ENCODE measurements at regions not wholly inside any gene's neighbourhood (a gene's known extent, or its start where the extent isn't known, plus 50 kb on each side); places are given as distances from the start of the nearest gene placed in this dataset.
A peak's percentile ranks its signal among the peaks of the same experiment; 100 is the strongest.

DNA sequence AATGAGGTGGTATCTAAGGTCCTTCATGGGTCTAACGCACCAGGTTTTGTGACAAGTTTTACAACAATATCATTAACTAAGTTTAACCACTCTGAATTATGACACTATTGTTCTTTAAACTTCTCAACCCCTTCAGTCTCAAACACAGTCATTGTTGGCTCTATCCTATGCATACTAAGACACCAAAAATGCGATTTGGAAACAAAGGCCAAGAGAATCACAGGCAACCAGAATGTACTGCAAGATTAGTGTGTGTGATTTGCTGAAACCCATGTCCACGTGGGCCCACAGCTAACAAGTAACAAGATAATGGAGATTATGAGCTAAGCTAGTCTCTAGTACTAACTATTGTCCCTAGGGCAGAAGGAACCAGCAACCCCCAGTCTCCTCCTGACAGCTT is 142.2 kb upstream of the RANBP3L start:
- no peak overlapping the region for H3K27ac ChIP-seq
- WGBS, 2 donors = 86 to 91% methylated on average over 3 of the region's 3 CpGs
- no peaks in the 10 kb centered on the region for H3K9me3 ChIP-seq
- H3K4me1 ChIP-seq = no peaks in the 10 kb centered on the region
- H3K27me3 ChIP-seq = no peaks in the 10 kb centered on the region
- TF ChIP-seq CTCF (IDR thresholded peaks at IDR 0.05) (no peak), POLR2A (IDR thresholded peaks at IDR 0.05) (no peak)
- no peaks in the 10 kb centered on the region for H3K36me3 ChIP-seq (ENCODE audit: low read depth, missing control alignments)
- intact Hi-C loops (cut with DNase I; ENCODE audit: low total_unique reads) = no loop called here
- DNase-seq = no peak
- no peak overlapping the region for H3K4me3 ChIP-seq

DNA sequence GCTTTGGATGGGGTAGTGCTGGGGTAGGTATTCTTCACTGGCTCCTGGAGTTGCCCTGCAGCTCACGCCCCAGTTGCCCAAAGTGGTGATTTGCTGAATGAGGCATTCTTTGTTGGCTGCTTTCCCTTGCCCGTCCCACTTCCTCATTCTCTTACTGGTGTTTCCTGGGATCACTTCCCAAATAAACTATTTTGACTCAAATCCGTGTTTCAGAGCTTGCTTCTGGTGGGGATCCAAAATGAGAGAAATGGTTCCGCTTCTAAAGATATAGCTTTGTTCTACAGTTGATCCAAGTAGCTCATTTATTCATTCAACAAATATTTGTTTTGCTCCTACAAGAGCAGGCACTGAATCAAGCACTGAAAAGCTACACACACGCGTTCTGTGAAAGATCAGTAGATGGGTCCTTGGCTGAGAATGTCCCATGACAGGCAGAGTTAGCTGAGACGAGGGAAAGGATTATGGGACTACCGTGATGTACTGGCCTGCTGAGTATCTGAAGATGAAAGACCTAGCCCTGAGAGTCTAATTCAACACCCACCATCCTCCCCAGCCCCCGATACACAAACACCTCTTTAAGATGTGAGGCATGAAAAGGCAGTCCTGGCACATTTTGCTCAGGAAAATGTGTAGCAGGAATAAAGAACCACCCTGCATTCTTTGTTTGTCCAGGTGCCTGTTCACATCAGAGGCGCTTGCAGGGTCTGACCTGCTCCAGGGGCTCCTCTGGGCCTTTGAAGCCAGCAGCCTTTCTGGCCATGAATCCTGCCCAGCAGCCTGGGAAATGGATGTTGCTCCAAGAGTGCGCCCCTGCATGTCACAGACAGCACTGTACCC is 143.1 kb upstream of the RANBP3L start:
- Histone ChIP-seq H3K36me3 (ENCODE audit: low read depth, missing control alignments) (no peaks in the 10 kb centered on the region), H3K27me3 (no peaks in the 10 kb centered on the region), H3K4me1 (no peaks in the 10 kb centered on the region), H3K4me3 (no peak overlapping the region), H3K9me3 (no peaks in the 10 kb centered on the region), H3K27ac (no peak overlapping the region)
- 74 to 82% methylated on average over 9 to 11 of the region's 11 CpGs for WGBS, 2 donors
- intact Hi-C loops (cut with DNase I; ENCODE audit: low total_unique reads) = no loop called here
- no peak for TF ChIP-seq CTCF (IDR thresholded peaks at IDR 0.05)
- no peak for TF ChIP-seq POLR2A (IDR thresholded peaks at IDR 0.05)
- peak; percentile 25 for DNase-seq

- Histone ChIP-seq H3K36me3 (ENCODE audit: low read depth, missing control alignments) (no peaks in the 10 kb centered on the region), H3K27ac (no peak overlapping the region), H3K4me1 (no peaks in the 10 kb centered on the region), H3K27me3 (no peaks in the 10 kb centered on the region), H3K9me3 (no peaks in the 10 kb centered on the region), H3K4me3 (no peak overlapping the region)
- DNase-seq = no peak
- no peak for TF ChIP-seq CTCF (IDR thresholded peaks at IDR 0.05)
- no peak for TF ChIP-seq POLR2A (IDR thresholded peaks at IDR 0.05)
- intact Hi-C loops (cut with DNase I; ENCODE audit: low total_unique reads) = no loop called here
- 89 to 95% methylated on average over 2 of the region's 2 CpGs for WGBS, 2 donors
Observed at GRCh38 chr5:36447776-36448175, 146.1 kb upstream of the RANBP3L start.

- intact Hi-C loops (cut with DNase I; ENCODE audit: low total_unique reads) = no loop called here
- no peak for DNase-seq
- Histone ChIP-seq H3K9me3 (no peaks in the 10 kb centered on the region), H3K4me3 (no peak overlapping the region), H3K36me3 (ENCODE audit: low read depth, missing control alignments) (no peaks in the 10 kb centered on the region), H3K27ac (no peak overlapping the region), H3K27me3 (no peaks in the 10 kb centered on the region), H3K4me1 (no peaks in the 10 kb centered on the region)
- no peak for TF ChIP-seq CTCF (IDR thresholded peaks at IDR 0.05)
- TF ChIP-seq POLR2A (IDR thresholded peaks at IDR 0.05) = no peak
- 80 to 82% methylated on average over 3 of the region's 3 CpGs for WGBS, 2 donors
Observed at GRCh38 chr5:36450229-36451014, 148.7 kb upstream of the RANBP3L start.

Data from testis (tissue), 2 donors.